Fibroblast of pulmonary artery (primary cell): ENCODE measurements at regions not wholly inside any gene's neighbourhood (a gene's known extent, or its start where the extent isn't known, plus 50 kb on each side); places are given as distances from the start of the nearest gene placed in this dataset.

ENCODE experiments used
- DNase-seq: peaks from one replicate; pipeline ENCODE4 v3.0.0-alpha.2; 2010; ENCODE audit warnings: low read depth
- H3K4me3 ChIP-seq: replicated peaks from 2 replicates; pipeline ENCODE4 v1.5.1; 2011; ENCODE audit warnings: low read depth, mild to moderate bottlenecking, control low read depth, low read length, moderate library complexity
- TF ChIP-seq, protein P1 (sequence below): IDR thresholded peaks from 2 replicates; pipeline ENCODE4 v1.5.1; 2011; ENCODE audit warnings: mild to moderate bottlenecking, control low read depth, low read length, inconsistent platforms; ENCODE audit errors: missing control alignments

GRCh38 chr4:38268837-38269236 is 308.6 kb downstream of the PTTG2 start:
- DNase-seq: no peak
- TF ChIP-seq, protein P1, sequence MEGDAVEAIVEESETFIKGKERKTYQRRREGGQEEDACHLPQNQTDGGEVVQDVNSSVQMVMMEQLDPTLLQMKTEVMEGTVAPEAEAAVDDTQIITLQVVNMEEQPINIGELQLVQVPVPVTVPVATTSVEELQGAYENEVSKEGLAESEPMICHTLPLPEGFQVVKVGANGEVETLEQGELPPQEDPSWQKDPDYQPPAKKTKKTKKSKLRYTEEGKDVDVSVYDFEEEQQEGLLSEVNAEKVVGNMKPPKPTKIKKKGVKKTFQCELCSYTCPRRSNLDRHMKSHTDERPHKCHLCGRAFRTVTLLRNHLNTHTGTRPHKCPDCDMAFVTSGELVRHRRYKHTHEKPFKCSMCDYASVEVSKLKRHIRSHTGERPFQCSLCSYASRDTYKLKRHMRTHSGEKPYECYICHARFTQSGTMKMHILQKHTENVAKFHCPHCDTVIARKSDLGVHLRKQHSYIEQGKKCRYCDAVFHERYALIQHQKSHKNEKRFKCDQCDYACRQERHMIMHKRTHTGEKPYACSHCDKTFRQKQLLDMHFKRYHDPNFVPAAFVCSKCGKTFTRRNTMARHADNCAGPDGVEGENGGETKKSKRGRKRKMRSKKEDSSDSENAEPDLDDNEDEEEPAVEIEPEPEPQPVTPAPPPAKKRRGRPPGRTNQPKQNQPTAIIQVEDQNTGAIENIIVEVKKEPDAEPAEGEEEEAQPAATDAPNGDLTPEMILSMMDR: no peak
- H3K4me3 ChIP-seq: no peak overlapping the region

- no peak for DNase-seq
- TF ChIP-seq, protein P1: no peak
- no peak overlapping the region for H3K4me3 ChIP-seq
These were observed 313.2 kb downstream of the PTTG2 start for GRCh38 chr4:38273407-38273806.

- TF ChIP-seq, protein P1: no peak
- DNase-seq: no peak
- no peak overlapping the region for H3K4me3 ChIP-seq
These were observed 315.3 kb downstream of the PTTG2 start for GRCh38 chr4:38275331-38276100.

GRCh38 chr4:38278255-38278654 is 318.1 kb downstream of the PTTG2 start:
- DNase-seq: no peak
- TF ChIP-seq, protein P1: no peak
- H3K4me3 ChIP-seq: no peak overlapping the region

DNA sequence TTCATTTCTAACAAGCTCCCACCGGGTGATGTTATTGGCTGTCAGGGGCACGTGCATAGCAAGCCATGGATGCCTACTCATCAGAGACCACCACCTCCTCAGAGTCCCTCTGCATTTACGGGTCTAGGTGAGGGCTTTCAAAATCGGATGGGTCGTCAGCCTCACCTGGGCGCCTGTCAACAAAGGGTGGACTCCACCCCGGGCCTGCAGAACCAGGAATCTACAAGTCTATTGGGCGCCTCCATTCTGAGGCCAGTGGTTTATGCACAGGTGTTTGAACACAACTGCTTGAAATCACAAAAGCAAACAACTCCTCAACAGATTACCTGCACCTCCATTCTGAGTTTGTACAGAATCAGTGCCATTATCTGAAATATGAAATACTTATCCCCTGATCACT is 318.9 kb downstream of the PTTG2 start:
- TF ChIP-seq, protein P1: no peak
- no peak for DNase-seq
- H3K4me3 ChIP-seq: no peak overlapping the region

GRCh38 chr4:38279650-38280322 is 319.6 kb downstream of the PTTG2 start:
- no peak overlapping the region for H3K4me3 ChIP-seq
- TF ChIP-seq, protein P1: no peak
- DNase-seq: no peak
